ENCODE measurements at regions not wholly inside any gene's neighbourhood (a gene's known extent, or its start where the extent isn't known, plus 50 kb on each side); places are given as distances from the start of the nearest gene placed in this dataset.

GRCh38 chr22:47580121-47580520 lies 817.7 kb downstream of the TBC1D22A start:
- in situ Hi-C loops (cut with HindIII; ENCODE audit: extremely low pct_ligation_motif_present, low pct_unique_long_range_greater_than_20kb), result no loop called here
- no peaks in the 10 kb centered on the region; a peak in 1 of 5 replicates for H3K27me3 ChIP-seq (ENCODE audit: control insufficient read depth in 1 of 2, insufficient read depth in 2 of 2, low read length in 2 of 2)
- POLR2A ChIA-PET, result no interaction called here

More at GRCh38 chr22:47580121-47580520, 817.7 kb downstream of the TBC1D22A start:
- CTCF ChIA-PET (ENCODE audit: low intra/inter-chr PET ratio, low total read pairs), result no interaction called here
- intact Hi-C loops (cut with micrococcal nuclease; ENCODE audit: unreplicated experiment), result no loop called here
- Histone ChIP-seq H3K4me3 (replicated peaks in 1 of 3; ENCODE audit: insufficient read depth in 1 of 3, low read depth in 2 of 3, low read length in 3 of 3) (no peak overlapping the region), H3K79me2 (ENCODE audit: insufficient read depth, low read length) (no peaks in the 10 kb centered on the region), H3K27ac (ENCODE audit: extremely low read length, insufficient read depth, low read length) (no peak overlapping the region), H3K4me2 (ENCODE audit: low read depth, low read length) (no peak overlapping the region), H3K9ac (ENCODE audit: insufficient read depth, low read depth, low read length) (no peak overlapping the region), H3K4me1 (ENCODE audit: insufficient read depth, low read length) (no peaks in the 10 kb centered on the region), H3K36me3 (replicated peaks in 1 of 2; ENCODE audit: control insufficient read depth in 1 of 2, insufficient read depth in 2 of 2, low read length in 2 of 2) (no peaks in the 10 kb centered on the region), H4K20me1 (ENCODE audit: insufficient read depth, low read length) (no peaks in the 10 kb centered on the region), H2AFZ (ENCODE audit: low read length) (no peak overlapping the region), H3K9me3 (ENCODE audit: low read length) (peaks cover 24% of the 10 kb centered on the region)
- no peak for FAIRE-seq
- no peak for TF ChIP-seq ZNF609 (CRISPR knock-in tag; IDR thresholded peaks at IDR 0.05; ENCODE audit: borderline replicate concordance)
- no peak for TF ChIP-seq TP53 (CRISPR knock-in tag; conservative IDR thresholded peaks at IDR 0.05)
- no peak for TF ChIP-seq BORCS8-MEF2B (CRISPR knock-in tag; IDR thresholded peaks at IDR 0.05)
- TF ChIP-seq CHD4 (IDR thresholded peaks at IDR 0.05; ENCODE audit: borderline replicate concordance, low read length), result no peak
- no peak for TF ChIP-seq LBX2 (CRISPR knock-in tag; IDR thresholded peaks at IDR 0.05; ENCODE audit: borderline replicate concordance)
- no peak for TF ChIP-seq ATF3 (CRISPR knock-in tag; IDR thresholded peaks at IDR 0.05)
- no peak for TF ChIP-seq ZNF335 (CRISPR knock-in tag; IDR thresholded peaks at IDR 0.05)
- no peak for TF ChIP-seq ZFP37 (CRISPR knock-in tag; IDR thresholded peaks at IDR 0.05; ENCODE audit: borderline replicate concordance)
- TF ChIP-seq BATF2 (CRISPR knock-in tag; IDR thresholded peaks at IDR 0.05), result no peak
- TF ChIP-seq ZNF558 (CRISPR knock-in tag; IDR thresholded peaks at IDR 0.05; ENCODE audit: borderline replicate concordance), result no peak
- no peak for ATAC-seq
- BruUV-seq (replicated peaks), result no TSS peak
- DNase-seq (ENCODE audit: low spot score), result no peak

All from HepG2 (cell line).